Fibroblast of lung (primary cell): ENCODE measurements at regions not wholly inside any gene's neighbourhood (a gene's known extent, or its start where the extent isn't known, plus 50 kb on each side); places are given as distances from the start of the nearest gene placed in this dataset.
"Not testable (repeated sequence)": the region's sequence is repeated elsewhere in the genome, so short reads cannot be mapped to it uniquely, and the experiment has no call there.

Experiments used
- DNase-seq, 2 donors: peaks; one replicate each; pipeline versions ENCODE4 v3.0.0 to v3.0.0-alpha.2; 2010; ENCODE audit warnings: low read depth in 2 of 2
- H2AFZ ChIP-seq: 2 replicates; pipeline ENCODE4 v1.5.1; 2012; ENCODE audit warnings: low read length, control low read depth, inconsistent platforms
- H3K27ac ChIP-seq: 2 replicates; pipeline ENCODE4 v1.5.1; 2011; ENCODE audit warnings: low read length, control low read depth; ENCODE audit not compliant: insufficient read depth
- H3K27me3 ChIP-seq: 2 replicates; pipeline ENCODE4 v1.5.1; 2011; ENCODE audit warnings: mild to moderate bottlenecking, low read length; ENCODE audit not compliant: control insufficient read depth, insufficient read depth
- H3K36me3 ChIP-seq: 2 replicates; pipeline ENCODE4 v1.5.1; 2011; ENCODE audit warnings: low read length; ENCODE audit not compliant: control insufficient read depth, insufficient read depth
- H3K4me1 ChIP-seq: 2 replicates; pipeline ENCODE4 v1.5.1; 2011; ENCODE audit warnings: low read length; ENCODE audit not compliant: control insufficient read depth, insufficient read depth; ENCODE audit errors: extremely low read depth
- H3K4me2 ChIP-seq: 2 replicates; pipeline ENCODE4 v1.5.1; 2011; ENCODE audit warnings: low read length, control low read depth; ENCODE audit not compliant: insufficient read depth; ENCODE audit errors: extremely low read depth
- H3K4me3 ChIP-seq, 4 experiments: fragments of 200-600 bp in 1 of 4; sonication (generic) in 1 of 4; replicated peaks in 1 of 4; 2 replicates each; pipeline ENCODE4 v1.5.1; 2011 to 2016; ENCODE audit warnings: low read length in 4 of 4, low read depth in 3 of 4, mild to moderate bottlenecking in 3 of 4, control low read depth in 2 of 4, inconsistent platforms in 1 of 4, mixed read lengths in 1 of 4; ENCODE audit not compliant: insufficient read depth in 1 of 4; ENCODE audit errors: control extremely low read depth in 1 of 4
- H3K79me2 ChIP-seq: 2 replicates; pipeline ENCODE4 v1.5.1; 2012; ENCODE audit warnings: mild to moderate bottlenecking, low read length, inconsistent platforms; ENCODE audit not compliant: control insufficient read depth, insufficient read depth
- H3K9ac ChIP-seq: 2 replicates; pipeline ENCODE4 v1.5.1; 2011; ENCODE audit warnings: mild to moderate bottlenecking, low read length, control low read depth; ENCODE audit not compliant: insufficient read depth
- H3K9me3 ChIP-seq: 2 replicates; pipeline ENCODE4 v1.5.1; 2012; ENCODE audit warnings: low read depth, low read length; ENCODE audit not compliant: control insufficient read depth, insufficient read depth
- H4K20me1 ChIP-seq: 2 replicates; pipeline ENCODE4 v1.5.1; 2011; ENCODE audit warnings: low read length; ENCODE audit not compliant: control insufficient read depth, insufficient read depth; ENCODE audit errors: extremely low read depth
- CTCF ChIP-seq, 2 donors: IDR thresholded peaks in 1 of 2; conservative IDR thresholded peaks in 1 of 2; 1 replicate in 1 of 2; 2 replicates in 1 of 2; pipeline ENCODE4 v1.5.1; 2011 to 2012; ENCODE audit warnings: low read length in 2 of 2, control low read depth in 1 of 2, inconsistent platforms in 1 of 2, low read depth in 1 of 2, mild to moderate bottlenecking in 1 of 2
- EZH2 ChIP-seq: IDR thresholded peaks from 2 replicates; pipeline ENCODE4 v1.5.1; 2012; ENCODE audit warnings: low read length, control low read depth, mild to moderate bottlenecking; ENCODE audit errors: missing control alignments

GRCh38 chrX:152507168-152507567 is 56.1 kb upstream of the GABRA3 start:
- not testable (repeated sequence) for H3K4me2 ChIP-seq, H3K4me3 ChIP-seq, H3K27me3 ChIP-seq, H2AFZ ChIP-seq, H4K20me1 ChIP-seq, DNase-seq, H3K27ac ChIP-seq, H3K4me1 ChIP-seq, H3K9me3 ChIP-seq, H3K79me2 ChIP-seq, H3K36me3 ChIP-seq, H3K9ac ChIP-seq

GRCh38 chrX:152520653-152521052 is 69.5 kb upstream of the GABRA3 start:
- H3K4me3 ChIP-seq, result no peak overlapping the region
- no peaks in the 10 kb centered on the region for H3K79me2 ChIP-seq
- no peak overlapping the region for H2AFZ ChIP-seq
- no peak overlapping the region for H3K27ac ChIP-seq
- no peaks in the 10 kb centered on the region for H3K4me1 ChIP-seq
- no peaks in the 10 kb centered on the region for H3K27me3 ChIP-seq
- H3K4me2 ChIP-seq, result no peak overlapping the region
- no peaks in the 10 kb centered on the region for H3K9me3 ChIP-seq
- no peak for DNase-seq
- H3K36me3 ChIP-seq, result no peaks in the 10 kb centered on the region
- TF ChIP-seq CTCF (conservative IDR thresholded peaks at IDR 0.05 in 1 of 2, IDR thresholded peaks at IDR 0.05 in 1 of 2; ENCODE audit: low read depth in 1 of 2, low read length in 2 of 2) (no peak), EZH2 (no peak)
- H4K20me1 ChIP-seq, result no peaks in the 10 kb centered on the region
- H3K9ac ChIP-seq, result no peak overlapping the region

GRCh38 chrX:152528193-152528592 is 77.1 kb upstream of the GABRA3 start:
- Histone ChIP-seq H3K4me3 (no peak overlapping the region), H4K20me1 (no peaks in the 10 kb centered on the region), H3K9ac (no peak overlapping the region), H2AFZ (no peak overlapping the region), H3K4me2 (no peak overlapping the region), H3K9me3 (no peaks in the 10 kb centered on the region), H3K36me3 (no peaks in the 10 kb centered on the region), H3K79me2 (no peaks in the 10 kb centered on the region), H3K4me1 (no peaks in the 10 kb centered on the region), H3K27me3 (no peaks in the 10 kb centered on the region), H3K27ac (no peak overlapping the region)
- TF ChIP-seq CTCF (conservative IDR thresholded peaks at IDR 0.05 in 1 of 2, IDR thresholded peaks at IDR 0.05 in 1 of 2; ENCODE audit: low read depth in 1 of 2, low read length in 2 of 2) (no peak), EZH2 (no peak)
- no peak for DNase-seq

GRCh38 chrX:152530967-152531366 is 79.9 kb upstream of the GABRA3 start:
- TF ChIP-seq EZH2 (no peak), CTCF (conservative IDR thresholded peaks at IDR 0.05 in 1 of 2, IDR thresholded peaks at IDR 0.05 in 1 of 2; ENCODE audit: low read depth in 1 of 2, low read length in 2 of 2) (no peak)
- Histone ChIP-seq H3K36me3 (no peaks in the 10 kb centered on the region), H3K79me2 (no peaks in the 10 kb centered on the region), H3K9ac (no peak overlapping the region), H3K27ac (no peak overlapping the region), H3K4me1 (no peaks in the 10 kb centered on the region), H3K9me3 (no peaks in the 10 kb centered on the region), H3K4me2 (no peak overlapping the region), H3K27me3 (no peaks in the 10 kb centered on the region), H4K20me1 (no peaks in the 10 kb centered on the region), H2AFZ (no peak overlapping the region), H3K4me3 (no peak overlapping the region)
- no peak for DNase-seq
